ENCODE measurements at regions not wholly inside any gene's neighbourhood (a gene's known extent, or its start where the extent isn't known, plus 50 kb on each side); places are given as distances from the start of the nearest gene placed in this dataset.

GRCh38 chr5:52342361-52342760 lies 445.4 kb upstream of the ITGA1 start:
- Histone ChIP-seq H3K27ac (no peak overlapping the region), H3K4me1 (replicated peaks in 1 of 2) (peaks cover 0 to 8% of the 10 kb centered on the region in 2 donors), H3K4me3 (no peak overlapping the region)
- ATAC-seq (replicated peaks in 6 of 8): no peak
- in situ Hi-C loops (cut with MboI; ENCODE audit: low pct_unique_long_range_greater_than_20kb in 2 of 9, low sequenced_read_pairs in 9 of 9, unreplicated experiment in 9 of 9): no loop called here

GRCh38 chr5:52356311-52356918 lies 431.3 kb upstream of the ITGA1 start:
- Histone ChIP-seq H3K4me3 (no peak overlapping the region), H3K4me1 (replicated peaks in 1 of 2) (no peaks in the 10 kb centered on the region), H3K27ac (no peak overlapping the region)
- 0 to 65% (median 45%) methylated on average over 2 to 3 of the region's 3 CpGs; no CpG with 5 or more reads in 1 of the 10 experiments for WGBS, 10 experiments
- no peak for ATAC-seq (replicated peaks in 6 of 8)
- in situ Hi-C loops (cut with MboI; ENCODE audit: low pct_unique_long_range_greater_than_20kb in 2 of 9, low sequenced_read_pairs in 9 of 9, unreplicated experiment in 9 of 9): loop anchor here in 2 of 9 experiments (25.0 kb wide), 2 partner anchors 969 to 1394 kb away; partner anchors contain the start of gene ISL1 (in 1 of the 2)

GRCh38 chr5:52359261-52359660 lies 428.5 kb upstream of the ITGA1 start:
- Histone ChIP-seq H3K27ac (no peak overlapping the region), H3K4me3 (no peak overlapping the region), H3K4me1 (replicated peaks in 1 of 2) (no peaks in the 10 kb centered on the region)
- ATAC-seq (replicated peaks in 6 of 8): no peak
- in situ Hi-C loops (cut with MboI; ENCODE audit: low pct_unique_long_range_greater_than_20kb in 2 of 9, low sequenced_read_pairs in 9 of 9, unreplicated experiment in 9 of 9): loop anchor here in 2 of 9 experiments (25.0 kb wide), 2 partner anchors 972 to 1397 kb away; partner anchors contain the start of gene ISL1 (in 1 of the 2)

- no peaks in the 10 kb centered on the region for H3K4me1 ChIP-seq (replicated peaks in 1 of 2)
- in situ Hi-C loops (cut with MboI; ENCODE audit: low pct_unique_long_range_greater_than_20kb in 2 of 9, low sequenced_read_pairs in 9 of 9, unreplicated experiment in 9 of 9): loop anchor here in 2 of 9 experiments (25.0 kb wide), 2 partner anchors 974 to 1399 kb away; partner anchors contain the start of gene ISL1 (in 1 of the 2)
- no peak overlapping the region for H3K27ac ChIP-seq
- H3K4me3 ChIP-seq: no peak overlapping the region
- 58 to 100% (median 88%) methylated on average over 1 of the region's 1 CpG; no CpG with 5 or more reads in 2 of the 10 experiments for WGBS, 10 experiments
- no peak for ATAC-seq (replicated peaks in 6 of 8)
Measured at GRCh38 chr5:52360985-52361384, 426.7 kb upstream of the ITGA1 start.

- in situ Hi-C loops (cut with MboI; ENCODE audit: low pct_unique_long_range_greater_than_20kb in 2 of 9, low sequenced_read_pairs in 9 of 9, unreplicated experiment in 9 of 9): loop anchor here in 2 of 9 experiments (25.0 kb wide), 2 partner anchors 987 to 1412 kb away; partner anchors contain the start of gene ISL1 (in 1 of the 2)
- Histone ChIP-seq H3K4me3 (no peak overlapping the region), H3K27ac (no peak overlapping the region), H3K4me1 (replicated peaks in 1 of 2) (peaks cover 0 to 6% of the 10 kb centered on the region in 2 donors)
- no peak for ATAC-seq (replicated peaks in 6 of 8)
Measured at GRCh38 chr5:52374286-52374685, 413.4 kb upstream of the ITGA1 start.

GRCh38 chr5:52375969-52376368 lies 411.7 kb upstream of the ITGA1 start:
- in situ Hi-C loops (cut with MboI; ENCODE audit: low pct_unique_long_range_greater_than_20kb in 2 of 9, low sequenced_read_pairs in 9 of 9, unreplicated experiment in 9 of 9): loop anchor here in 1 of 9 experiments (25.0 kb wide), 1 partner anchor 261 kb away; no protein-coding TSS in a partner anchor
- Histone ChIP-seq H3K27ac (no peak overlapping the region), H3K4me3 (no peak overlapping the region), H3K4me1 (replicated peaks in 1 of 2) (peaks cover 0 to 6% of the 10 kb centered on the region in 2 donors)
- ATAC-seq (replicated peaks in 6 of 8): peak in 2 of 8 experiments; percentile 51
- 13 to 100% (median 90%) methylated on average over 1 to 3 of the region's 3 CpGs for WGBS, 10 experiments

- Histone ChIP-seq H3K4me1 (replicated peaks in 1 of 2) (peaks cover 0 to 6% of the 10 kb centered on the region in 2 donors), H3K27ac (no peak overlapping the region), H3K4me3 (no peak overlapping the region)
- peak in 5 of 8 experiments; percentile 45 to 90 (median 55) for ATAC-seq (replicated peaks in 6 of 8)
- WGBS, 10 experiments: 0 to 94% (median 82%) methylated on average over 2 to 7 of the region's 7 CpGs; no CpG with 5 or more reads in 2 of the 10 experiments
- in situ Hi-C loops (cut with MboI; ENCODE audit: low pct_unique_long_range_greater_than_20kb in 2 of 9, low sequenced_read_pairs in 9 of 9, unreplicated experiment in 9 of 9): loop anchor here in 1 of 9 experiments (25.0 kb wide), 1 partner anchor 261 kb away; no protein-coding TSS in a partner anchor
Measured at GRCh38 chr5:52376592-52376991, 411.1 kb upstream of the ITGA1 start.

DNA sequence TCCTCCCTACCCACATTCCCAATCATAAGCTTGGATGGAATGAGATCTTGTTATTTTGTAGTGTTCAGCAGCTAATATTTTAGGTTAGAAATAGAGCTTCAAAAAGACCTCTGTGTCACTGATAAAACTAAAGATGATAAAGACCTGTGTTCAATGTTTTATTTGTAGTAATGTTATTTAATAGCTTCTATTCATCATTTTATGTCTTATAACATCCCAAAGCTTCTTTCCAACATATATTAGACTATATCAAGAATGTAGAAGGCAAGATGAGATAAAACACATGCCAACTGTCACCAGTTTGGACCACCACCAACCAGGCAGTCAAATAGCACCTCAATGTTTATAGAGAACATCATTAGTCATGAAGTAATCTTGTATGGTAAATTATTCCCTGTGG lies 409.5 kb upstream of the ITGA1 start:
- no peak overlapping the region for H3K27ac ChIP-seq
- no peak for ATAC-seq (replicated peaks in 6 of 8)
- in situ Hi-C loops (cut with MboI; ENCODE audit: low pct_unique_long_range_greater_than_20kb in 2 of 9, low sequenced_read_pairs in 9 of 9, unreplicated experiment in 9 of 9): loop anchor here in 1 of 9 experiments (25.0 kb wide), 1 partner anchor 259 kb away; no protein-coding TSS in a partner anchor
- H3K4me1 ChIP-seq (replicated peaks in 1 of 2): peaks cover 0 to 6% of the 10 kb centered on the region in 2 donors
- H3K4me3 ChIP-seq: no peak overlapping the region

DNA sequence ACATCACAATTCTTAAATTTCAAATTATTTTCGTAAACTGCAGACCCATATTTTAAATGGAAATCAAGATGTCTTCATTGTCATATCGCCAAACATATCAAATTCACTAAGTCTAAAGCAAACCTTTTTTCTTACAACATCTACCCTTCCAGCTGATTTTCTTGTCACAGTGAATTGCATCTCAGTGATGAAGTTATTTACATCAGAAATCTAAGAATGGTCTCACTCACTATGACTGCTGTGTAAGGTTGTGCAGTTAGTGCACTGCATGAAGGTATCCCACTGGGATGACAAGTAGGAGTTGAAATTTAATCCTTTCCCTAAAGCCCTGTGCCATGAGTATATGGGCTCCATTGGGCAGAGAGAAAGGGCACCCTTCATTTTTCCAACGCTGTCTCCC lies 399.4 kb upstream of the ITGA1 start:
- no peak for ATAC-seq (replicated peaks in 6 of 8)
- in situ Hi-C loops (cut with MboI; ENCODE audit: low pct_unique_long_range_greater_than_20kb in 2 of 9, low sequenced_read_pairs in 9 of 9, unreplicated experiment in 9 of 9): loop anchor here in 1 of 9 experiments (25.0 kb wide), 1 partner anchor 249 kb away; no protein-coding TSS in a partner anchor
- Histone ChIP-seq H3K4me1 (replicated peaks in 1 of 2) (peaks cover 0 to 4% of the 10 kb centered on the region in 2 donors), H3K4me3 (no peak overlapping the region), H3K27ac (no peak overlapping the region)
- 5 to 100% (median 97%) methylated on average over 1 to 3 of the region's 3 CpGs for WGBS, 10 experiments

DNA sequence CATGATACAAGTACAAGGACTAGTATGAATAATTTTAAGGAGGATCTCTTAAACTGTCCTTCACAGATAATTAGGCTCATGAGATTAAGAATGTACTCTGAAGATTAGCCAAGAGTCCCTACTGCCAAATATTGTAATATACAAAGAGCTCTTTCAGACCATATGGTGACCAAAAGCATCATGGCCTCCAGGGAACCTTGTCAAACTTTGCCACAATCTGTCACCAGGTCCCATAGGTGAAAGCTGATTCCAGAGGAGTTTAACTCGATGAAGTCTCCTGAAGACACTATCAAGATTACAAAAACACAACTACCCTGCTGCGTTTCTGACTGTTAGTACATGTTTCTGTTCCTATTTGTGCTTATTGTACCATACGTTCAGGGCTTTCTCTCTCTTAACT lies 395.4 kb upstream of the ITGA1 start:
- ATAC-seq (replicated peaks in 6 of 8): peak in 1 of 8 experiments; percentile 64
- 0 to 100% (median 80%) methylated on average over 1 to 3 of the region's 3 CpGs; no CpG with 5 or more reads in 1 of the 10 experiments for WGBS, 10 experiments
- in situ Hi-C loops (cut with MboI; ENCODE audit: low pct_unique_long_range_greater_than_20kb in 2 of 9, low sequenced_read_pairs in 9 of 9, unreplicated experiment in 9 of 9): loop anchor here in 1 of 9 experiments (25.0 kb wide), 1 partner anchor 245 kb away; no protein-coding TSS in a partner anchor
- Histone ChIP-seq H3K4me1 (replicated peaks in 1 of 2) (peaks cover 0 to 4% of the 10 kb centered on the region in 2 donors), H3K27ac (no peak overlapping the region), H3K4me3 (no peak overlapping the region)

- Histone ChIP-seq H3K27ac (no peak overlapping the region), H3K4me1 (replicated peaks in 1 of 2) (no peaks in the 10 kb centered on the region), H3K4me3 (no peak overlapping the region)
- 21 to 100% (median 86%) methylated on average over 2 to 7 of the region's 8 CpGs; no CpG with 5 or more reads in 4 of the 10 experiments for WGBS, 10 experiments
- no peak for ATAC-seq (replicated peaks in 6 of 8)
- in situ Hi-C loops (cut with MboI; ENCODE audit: low pct_unique_long_range_greater_than_20kb in 2 of 9, low sequenced_read_pairs in 9 of 9, unreplicated experiment in 9 of 9): no loop called here
Measured at GRCh38 chr5:52409835-52410234, 377.9 kb upstream of the ITGA1 start.

GRCh38 chr5:52419357-52419756 lies 368.4 kb upstream of the ITGA1 start:
- 0 to 86% (median 0%) methylated on average over 1 of the region's 1 CpG; no CpG with 5 or more reads in 5 of the 10 experiments for WGBS, 10 experiments
- Histone ChIP-seq H3K27ac (no peak overlapping the region), H3K4me3 (no peak overlapping the region), H3K4me1 (replicated peaks in 1 of 2) (peaks cover 8 to 17% of the 10 kb centered on the region in 2 donors)
- no peak for ATAC-seq (replicated peaks in 6 of 8)
- in situ Hi-C loops (cut with MboI; ENCODE audit: low pct_unique_long_range_greater_than_20kb in 2 of 9, low sequenced_read_pairs in 9 of 9, unreplicated experiment in 9 of 9): no loop called here

- no peak for ATAC-seq (replicated peaks in 6 of 8)
- Histone ChIP-seq H3K27ac (no peak overlapping the region), H3K4me1 (replicated peaks in 1 of 2) (no peaks in the 10 kb centered on the region), H3K4me3 (no peak overlapping the region)
- in situ Hi-C loops (cut with MboI; ENCODE audit: low pct_unique_long_range_greater_than_20kb in 2 of 9, low sequenced_read_pairs in 9 of 9, unreplicated experiment in 9 of 9): no loop called here
- WGBS, 10 experiments: 39 to 100% (median 98%) methylated on average over 1 to 4 of the region's 4 CpGs
Measured at GRCh38 chr5:52427615-52428014, 360.1 kb upstream of the ITGA1 start.

All from motor neuron (in vitro differentiated cells).